ENCODE measurements at regions not wholly inside any gene's neighbourhood (a gene's known extent, or its start where the extent isn't known, plus 50 kb on each side); places are given as distances from the start of the nearest gene placed in this dataset.

DNA sequence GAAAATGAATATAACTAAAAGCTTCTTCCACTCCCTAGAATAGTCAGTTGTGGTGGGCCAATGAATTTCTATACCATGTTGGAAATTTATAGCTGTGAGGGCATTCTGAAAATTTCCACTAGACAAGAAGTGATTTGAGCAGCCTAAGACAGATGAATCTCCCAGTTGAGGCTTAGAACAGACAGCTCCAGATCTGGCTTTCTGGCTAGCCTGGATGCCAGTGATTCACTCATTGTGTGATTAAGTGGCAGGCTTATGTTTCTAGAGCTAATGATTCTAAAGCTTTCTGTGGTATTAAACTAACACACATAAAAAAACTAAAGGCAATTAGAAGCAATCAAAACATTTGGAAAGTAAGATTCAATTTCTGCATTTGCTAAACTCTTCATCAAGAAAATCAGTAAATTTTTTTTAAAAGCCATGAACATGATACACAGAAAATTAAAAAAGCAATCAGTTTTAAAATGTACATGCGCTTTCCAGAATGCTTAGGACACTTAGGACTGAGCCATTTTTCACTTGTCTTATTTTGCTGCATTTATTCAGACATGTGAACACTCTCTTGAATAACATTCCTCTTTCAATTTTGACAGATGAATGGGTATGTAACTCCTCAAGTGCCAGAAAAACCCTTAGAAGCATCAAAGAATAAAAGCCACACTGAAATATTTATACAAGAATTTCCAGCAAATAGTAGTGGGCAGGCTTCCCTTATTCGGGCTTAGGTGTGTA, 100.5 kb upstream of the GNAQ start:
- no peak overlapping the region for H3K27ac ChIP-seq (replicated peaks; ENCODE audit: low read length)
- no peak overlapping the region for H2BK12ac ChIP-seq (ENCODE audit: low read length)
- no peak overlapping the region for H3K23ac ChIP-seq (ENCODE audit: low read depth, low read length, poor library complexity)
- H3K9ac ChIP-seq (ENCODE audit: low read depth, low read length, poor library complexity): no peak overlapping the region
- H3K36me3 ChIP-seq (replicated peaks in 1 of 2; ENCODE audit: control insufficient read depth in 2 of 2, insufficient read depth in 2 of 2, low read length in 2 of 2): no peaks in the 10 kb centered on the region
- H3K14ac ChIP-seq (ENCODE audit: low read length): no peak overlapping the region
- no peaks in the 10 kb centered on the region for H3K9me3 ChIP-seq (replicated peaks in 1 of 2; ENCODE audit: control insufficient read depth in 2 of 2, insufficient read depth in 1 of 2, low read depth in 1 of 2, low read length in 2 of 2)
- H3K79me1 ChIP-seq (ENCODE audit: low read depth, low read length): no peaks in the 10 kb centered on the region
- H2BK15ac ChIP-seq (ENCODE audit: low read length): no peak overlapping the region
- H4K8ac ChIP-seq (ENCODE audit: low read depth, low read length): no peak overlapping the region
- H3K4ac ChIP-seq (ENCODE audit: low read length): no peak overlapping the region
- no CpG with 5 or more reads among the region's 2 CpGs for WGBS, 2 donors (ENCODE audit: extremely low coverage in 2 of 2, insufficient read length in 2 of 2, insufficient replicate concordance in 1 of 2)
- no peak overlapping the region for H3K4me3 ChIP-seq (ENCODE audit: low read length in 2 of 2)
- peak overlapping the region; percentile 44 for H2AFZ ChIP-seq (ENCODE audit: low read length)
- H3K4me1 ChIP-seq (ENCODE audit: control insufficient read depth in 2 of 2, insufficient read depth in 1 of 2, low read depth in 1 of 2, low read length in 2 of 2): peaks cover 0 to 4% of the 10 kb centered on the region in 2 donors
- DNase-seq (ENCODE audit: low spot score): no peak
- H2BK120ac ChIP-seq (ENCODE audit: low read depth, low read length): no peak overlapping the region
- H3K4me2 ChIP-seq (ENCODE audit: insufficient read depth, low read length, poor library complexity, severe bottlenecking): no peak overlapping the region
- H2AK5ac ChIP-seq (ENCODE audit: low read depth, low read length): no peak overlapping the region
- H3K18ac ChIP-seq (ENCODE audit: low read length): no peak overlapping the region
- H4K91ac ChIP-seq (ENCODE audit: low read depth, low read length, poor library complexity): no peak overlapping the region
- no peaks in the 10 kb centered on the region for H3K27me3 ChIP-seq (ENCODE audit: control insufficient read depth in 3 of 3, insufficient read depth in 3 of 3, low read depth in 1 of 3, low read length in 3 of 3)
- no peak overlapping the region for H2BK5ac ChIP-seq (ENCODE audit: low read length)

DNA sequence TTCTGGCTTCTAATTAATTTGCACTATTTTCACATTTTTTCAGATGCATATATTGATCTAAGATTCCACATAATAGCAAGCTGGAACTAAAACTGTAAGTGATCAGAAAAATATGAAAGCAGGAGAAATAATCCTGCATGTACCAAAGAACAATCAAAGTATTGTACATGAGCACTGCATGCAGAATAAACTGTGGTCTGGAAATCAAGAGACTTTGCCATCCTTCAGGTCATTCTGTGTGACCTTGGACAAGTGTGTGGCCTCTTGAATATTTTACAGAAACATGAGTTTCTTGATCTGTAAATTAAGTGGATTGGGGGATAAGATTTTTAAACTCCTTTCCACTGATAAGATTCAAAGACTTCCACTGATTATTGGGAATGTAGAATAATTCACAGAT, 99.2 kb upstream of the GNAQ start:
- Histone ChIP-seq H2BK120ac (ENCODE audit: low read depth, low read length) (no peak overlapping the region), H3K14ac (ENCODE audit: low read length) (no peak overlapping the region), H3K4ac (ENCODE audit: low read length) (no peak overlapping the region), H4K91ac (ENCODE audit: low read depth, low read length, poor library complexity) (no peak overlapping the region), H3K9me3 (replicated peaks in 1 of 2; ENCODE audit: control insufficient read depth in 2 of 2, insufficient read depth in 1 of 2, low read depth in 1 of 2, low read length in 2 of 2) (no peaks in the 10 kb centered on the region), H3K4me3 (ENCODE audit: low read length in 2 of 2) (no peak overlapping the region), H3K27me3 (ENCODE audit: control insufficient read depth in 3 of 3, insufficient read depth in 3 of 3, low read depth in 1 of 3, low read length in 3 of 3) (no peaks in the 10 kb centered on the region), H2AFZ (ENCODE audit: low read length) (no peak overlapping the region), H3K79me1 (ENCODE audit: low read depth, low read length) (no peaks in the 10 kb centered on the region), H3K36me3 (replicated peaks in 1 of 2; ENCODE audit: control insufficient read depth in 2 of 2, insufficient read depth in 2 of 2, low read length in 2 of 2) (no peaks in the 10 kb centered on the region), H3K4me1 (ENCODE audit: control insufficient read depth in 2 of 2, insufficient read depth in 1 of 2, low read depth in 1 of 2, low read length in 2 of 2) (peaks cover 0 to 4% of the 10 kb centered on the region in 2 donors), H2BK12ac (ENCODE audit: low read length) (no peak overlapping the region), H2BK15ac (ENCODE audit: low read length) (no peak overlapping the region), H4K8ac (ENCODE audit: low read depth, low read length) (no peak overlapping the region), H3K27ac (replicated peaks; ENCODE audit: low read length) (no peak overlapping the region), H3K18ac (ENCODE audit: low read length) (no peak overlapping the region), H3K9ac (ENCODE audit: low read depth, low read length, poor library complexity) (no peak overlapping the region), H2BK5ac (ENCODE audit: low read length) (no peak overlapping the region), H3K4me2 (ENCODE audit: insufficient read depth, low read length, poor library complexity, severe bottlenecking) (no peak overlapping the region), H2AK5ac (ENCODE audit: low read depth, low read length) (no peak overlapping the region), H3K23ac (ENCODE audit: low read depth, low read length, poor library complexity) (no peak overlapping the region)
- no peak for DNase-seq (ENCODE audit: low spot score)

DNA sequence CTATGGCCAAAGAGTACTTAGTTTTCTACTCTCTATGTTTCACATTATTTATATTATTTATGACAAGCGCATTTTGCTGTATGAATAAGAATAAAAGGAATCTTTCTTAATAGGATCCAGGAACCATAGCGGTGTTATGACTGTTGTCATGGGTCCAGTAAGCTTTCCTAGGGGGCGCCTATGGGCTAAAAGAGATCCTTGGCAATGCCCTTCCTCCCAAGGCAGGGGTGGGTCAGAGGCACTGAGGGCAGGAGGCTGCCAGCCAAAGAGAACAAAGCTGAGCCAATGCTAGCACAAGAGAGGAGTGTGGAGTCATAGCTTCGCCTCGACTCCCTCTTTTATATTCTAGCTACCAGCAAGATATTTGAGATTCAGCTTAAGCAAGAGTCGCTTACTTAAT, 98.4 kb upstream of the GNAQ start:
- WGBS, 2 donors (ENCODE audit: extremely low coverage in 2 of 2, insufficient read length in 2 of 2, insufficient replicate concordance in 1 of 2): no CpG with 5 or more reads among the region's 6 CpGs
- H2AK5ac ChIP-seq (ENCODE audit: low read depth, low read length): no peak overlapping the region
- H3K27me3 ChIP-seq (ENCODE audit: control insufficient read depth in 3 of 3, insufficient read depth in 3 of 3, low read depth in 1 of 3, low read length in 3 of 3): no peaks in the 10 kb centered on the region
- H2BK15ac ChIP-seq (ENCODE audit: low read length): no peak overlapping the region
- no peak overlapping the region for H3K4ac ChIP-seq (ENCODE audit: low read length)
- no peaks in the 10 kb centered on the region for H3K9me3 ChIP-seq (replicated peaks in 1 of 2; ENCODE audit: control insufficient read depth in 2 of 2, insufficient read depth in 1 of 2, low read depth in 1 of 2, low read length in 2 of 2)
- H2BK12ac ChIP-seq (ENCODE audit: low read length): no peak overlapping the region
- no peak overlapping the region for H4K91ac ChIP-seq (ENCODE audit: low read depth, low read length, poor library complexity)
- H3K23ac ChIP-seq (ENCODE audit: low read depth, low read length, poor library complexity): no peak overlapping the region
- no peaks in the 10 kb centered on the region for H3K36me3 ChIP-seq (replicated peaks in 1 of 2; ENCODE audit: control insufficient read depth in 2 of 2, insufficient read depth in 2 of 2, low read length in 2 of 2)
- H3K79me1 ChIP-seq (ENCODE audit: low read depth, low read length): no peaks in the 10 kb centered on the region
- peak overlapping the region; percentile 59 for H3K18ac ChIP-seq (ENCODE audit: low read length)
- no peak overlapping the region for H3K27ac ChIP-seq (replicated peaks; ENCODE audit: low read length)
- H4K8ac ChIP-seq (ENCODE audit: low read depth, low read length): no peak overlapping the region
- no peak overlapping the region for H2BK120ac ChIP-seq (ENCODE audit: low read depth, low read length)
- no peak overlapping the region for H3K14ac ChIP-seq (ENCODE audit: low read length)
- no peak overlapping the region for H2BK5ac ChIP-seq (ENCODE audit: low read length)
- no peak overlapping the region for H3K4me2 ChIP-seq (ENCODE audit: insufficient read depth, low read length, poor library complexity, severe bottlenecking)
- H2AFZ ChIP-seq (ENCODE audit: low read length): no peak overlapping the region
- peaks cover 0 to 4% of the 10 kb centered on the region in 2 donors for H3K4me1 ChIP-seq (ENCODE audit: control insufficient read depth in 2 of 2, insufficient read depth in 1 of 2, low read depth in 1 of 2, low read length in 2 of 2)
- no peak for DNase-seq (ENCODE audit: low spot score)
- H3K9ac ChIP-seq (ENCODE audit: low read depth, low read length, poor library complexity): no peak overlapping the region
- H3K4me3 ChIP-seq (ENCODE audit: low read length in 2 of 2): no peak overlapping the region

DNA sequence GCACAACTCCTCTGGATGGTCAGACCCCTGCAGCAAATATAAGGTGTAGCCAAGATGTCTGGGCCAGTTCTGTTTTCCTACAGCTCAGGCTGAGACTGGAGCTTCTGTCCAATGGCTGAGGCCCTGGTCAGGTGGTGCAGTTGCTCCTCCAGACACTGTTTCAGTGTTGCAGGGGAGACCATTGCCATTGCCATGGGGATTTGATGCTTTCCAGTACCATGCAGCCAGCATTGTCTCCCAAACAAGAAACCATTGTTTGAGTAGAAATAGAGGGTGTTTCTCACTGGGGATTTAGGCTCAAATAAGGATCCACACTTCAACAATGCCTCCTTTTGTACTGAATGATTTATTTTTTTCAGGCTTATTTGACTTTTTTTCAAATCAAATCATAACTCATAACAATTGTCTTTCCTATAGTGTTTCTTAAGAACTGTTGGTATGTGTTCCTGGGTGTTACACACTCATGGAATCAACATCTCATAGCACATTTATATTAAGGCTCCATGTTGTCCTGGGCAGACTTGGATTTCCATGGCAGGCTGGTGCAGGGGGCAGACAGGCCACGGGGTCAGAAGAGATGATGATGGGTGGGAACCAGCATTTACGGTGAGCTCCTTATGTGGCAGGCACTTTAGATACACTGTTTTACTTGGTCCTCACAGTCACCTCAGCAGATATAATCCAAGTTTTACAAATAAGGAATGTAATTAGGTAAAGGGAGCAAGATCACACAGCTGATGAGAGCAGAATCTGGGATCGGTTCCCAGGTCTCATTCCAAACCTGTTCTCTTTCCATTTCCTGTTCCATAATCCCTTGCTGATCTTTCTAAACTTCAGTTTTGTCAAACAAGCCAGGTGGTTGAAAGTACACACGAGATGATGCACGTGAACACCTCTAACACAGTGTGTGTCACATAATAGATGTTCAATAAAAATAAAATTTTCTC, 95.9 kb upstream of the GNAQ start:
- no peak overlapping the region for H3K4ac ChIP-seq (ENCODE audit: low read length)
- H2BK5ac ChIP-seq (ENCODE audit: low read length): no peak overlapping the region
- no peak overlapping the region for H3K18ac ChIP-seq (ENCODE audit: low read length)
- H3K27me3 ChIP-seq (ENCODE audit: control insufficient read depth in 3 of 3, insufficient read depth in 3 of 3, low read depth in 1 of 3, low read length in 3 of 3): no peaks in the 10 kb centered on the region
- no peak overlapping the region for H3K23ac ChIP-seq (ENCODE audit: low read depth, low read length, poor library complexity)
- WGBS, 2 donors (ENCODE audit: extremely low coverage in 2 of 2, insufficient read length in 2 of 2, insufficient replicate concordance in 1 of 2): no CpG with 5 or more reads among the region's 5 CpGs
- H2BK120ac ChIP-seq (ENCODE audit: low read depth, low read length): no peak overlapping the region
- no peaks in the 10 kb centered on the region for H3K79me1 ChIP-seq (ENCODE audit: low read depth, low read length)
- no peak overlapping the region for H2BK12ac ChIP-seq (ENCODE audit: low read length)
- H3K36me3 ChIP-seq (replicated peaks in 1 of 2; ENCODE audit: control insufficient read depth in 2 of 2, insufficient read depth in 2 of 2, low read length in 2 of 2): no peaks in the 10 kb centered on the region
- H3K4me1 ChIP-seq (ENCODE audit: control insufficient read depth in 2 of 2, insufficient read depth in 1 of 2, low read depth in 1 of 2, low read length in 2 of 2): peaks cover 0 to 4% of the 10 kb centered on the region in 2 donors
- H3K9ac ChIP-seq (ENCODE audit: low read depth, low read length, poor library complexity): no peak overlapping the region
- H4K8ac ChIP-seq (ENCODE audit: low read depth, low read length): no peak overlapping the region
- no peak overlapping the region for H3K14ac ChIP-seq (ENCODE audit: low read length)
- no peak overlapping the region for H2AFZ ChIP-seq (ENCODE audit: low read length)
- H3K9me3 ChIP-seq (replicated peaks in 1 of 2; ENCODE audit: control insufficient read depth in 2 of 2, insufficient read depth in 1 of 2, low read depth in 1 of 2, low read length in 2 of 2): no peaks in the 10 kb centered on the region
- H4K91ac ChIP-seq (ENCODE audit: low read depth, low read length, poor library complexity): no peak overlapping the region
- no peak overlapping the region for H2BK15ac ChIP-seq (ENCODE audit: low read length)
- no peak overlapping the region for H2AK5ac ChIP-seq (ENCODE audit: low read depth, low read length)
- no peak overlapping the region for H3K4me3 ChIP-seq (ENCODE audit: low read length in 2 of 2)
- no peak for DNase-seq (ENCODE audit: low spot score)
- H3K4me2 ChIP-seq (ENCODE audit: insufficient read depth, low read length, poor library complexity, severe bottlenecking): no peak overlapping the region
- no peak overlapping the region for H3K27ac ChIP-seq (replicated peaks; ENCODE audit: low read length)

Measured in neuronal stem cell (in vitro differentiated cells).